ENCODE measurements at regions not wholly inside any gene's neighbourhood (a gene's known extent, or its start where the extent isn't known, plus 50 kb on each side); places are given as distances from the start of the nearest gene placed in this dataset.

DNA sequence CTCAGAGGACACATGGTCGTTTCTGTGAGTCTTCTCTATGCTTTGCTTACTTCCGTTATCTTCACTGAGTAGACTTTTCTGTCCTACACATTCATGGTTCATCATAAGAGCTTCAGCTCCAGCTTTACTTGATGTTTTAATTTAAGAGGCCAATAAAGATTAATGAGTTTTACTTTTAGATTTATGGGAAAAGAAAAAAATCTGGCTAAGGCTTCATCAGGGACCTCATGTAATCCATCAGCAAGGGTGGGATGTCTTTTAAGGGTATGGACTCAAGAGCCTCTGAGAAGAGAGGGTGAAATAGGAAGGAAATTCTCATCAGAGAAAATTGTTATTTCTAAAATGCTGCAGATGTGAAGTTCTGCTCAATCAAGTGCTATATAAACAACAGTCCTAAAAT lies 963.0 kb upstream of the RAG2 start:
- no peak for DNase-seq

DNA sequence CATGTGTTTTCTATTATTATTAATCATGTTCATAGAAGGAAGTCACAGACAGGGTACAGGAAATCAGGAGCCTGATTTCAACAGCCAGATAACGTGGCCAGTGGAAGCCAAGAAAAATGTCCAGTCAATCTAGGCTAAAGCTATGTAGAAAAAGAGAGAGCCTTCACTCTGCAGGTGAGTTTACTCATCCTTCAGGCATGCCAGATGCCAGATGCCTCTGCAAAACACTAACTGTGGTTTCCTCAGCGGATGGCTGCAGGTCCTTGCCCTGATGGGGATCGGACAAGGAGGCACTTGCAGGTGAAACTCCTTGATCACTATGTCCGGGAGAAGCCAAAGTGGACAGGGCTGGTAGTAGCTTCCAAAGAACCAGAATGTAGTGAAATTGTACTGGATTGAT lies 962.3 kb upstream of the RAG2 start:
- DNase-seq, result no peak

GRCh38 chr11:37558619-37559210 lies 960.7 kb upstream of the RAG2 start:
- no peak for DNase-seq

GRCh38 chr11:37557990-37558389 lies 960.0 kb upstream of the RAG2 start:
- DNase-seq, result no peak

GRCh38 chr11:37552284-37552683 lies 954.2 kb upstream of the RAG2 start:
- no peak for DNase-seq

GRCh38 chr11:37544491-37544890 lies 946.5 kb upstream of the RAG2 start:
- no peak for DNase-seq

- no peak for DNase-seq
Observed at GRCh38 chr11:37533830-37534229, 935.8 kb upstream of the RAG2 start.

GRCh38 chr11:37533087-37533486 lies 935.1 kb upstream of the RAG2 start:
- no peak for DNase-seq

GRCh38 chr11:37532271-37532670 lies 934.2 kb upstream of the RAG2 start:
- no peak for DNase-seq

DNA sequence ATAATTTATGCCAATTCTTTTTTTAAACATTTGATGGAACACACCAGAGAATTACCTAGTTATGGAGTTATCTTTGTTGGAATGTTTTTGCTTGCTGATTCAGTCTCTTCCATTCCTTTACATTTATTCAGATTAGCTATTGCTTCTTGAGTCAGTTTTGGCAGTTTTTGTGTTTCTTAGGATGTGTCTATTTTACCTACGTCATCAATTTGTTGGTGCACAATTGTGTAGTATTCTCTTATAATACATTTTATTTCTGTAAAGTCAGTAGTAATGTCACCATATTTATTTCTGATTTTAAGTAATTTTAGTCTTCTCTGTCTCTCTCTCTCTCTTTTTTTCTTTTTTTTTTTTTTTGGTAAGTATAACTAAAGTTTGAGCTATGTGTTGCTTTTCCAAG lies 929.5 kb upstream of the RAG2 start:
- DNase-seq, result no peak

- no peak for DNase-seq
Observed at GRCh38 chr11:37525336-37525735, 927.3 kb upstream of the RAG2 start.

GRCh38 chr11:37519781-37520180 lies 921.7 kb upstream of the RAG2 start:
- DNase-seq, result no peak

DNA sequence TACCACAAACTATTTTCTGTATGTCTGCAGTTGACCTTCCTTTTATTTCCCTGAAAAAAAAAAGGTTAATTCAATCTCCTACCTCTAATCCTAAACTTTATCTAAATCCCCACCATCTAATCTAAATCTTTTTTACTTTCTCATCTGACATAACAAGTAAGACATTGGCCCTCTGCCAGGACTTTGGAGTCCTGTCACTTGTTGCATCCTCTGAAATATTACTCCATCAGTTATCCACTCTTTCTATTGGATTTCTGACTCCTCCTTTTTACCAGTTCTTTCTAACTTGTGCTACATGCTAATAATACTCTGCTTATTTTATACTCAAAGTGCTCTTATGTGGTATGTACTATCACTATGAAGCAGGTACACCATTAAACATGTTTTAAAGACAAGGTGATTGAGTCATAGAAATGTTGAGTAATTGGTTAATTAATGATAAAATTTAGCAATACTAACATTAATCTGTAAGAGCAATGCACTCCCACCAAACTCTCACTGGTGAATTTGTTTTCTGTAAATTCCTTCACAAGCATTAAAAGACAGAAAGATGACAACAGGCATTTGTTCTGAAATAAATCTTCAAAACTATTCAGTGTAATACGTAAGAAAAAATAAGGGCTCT lies 914.2 kb upstream of the RAG2 start:
- DNase-seq, result no peak

- DNase-seq, result no peak
Observed at GRCh38 chr11:37511425-37511933, 913.4 kb upstream of the RAG2 start.

DNA sequence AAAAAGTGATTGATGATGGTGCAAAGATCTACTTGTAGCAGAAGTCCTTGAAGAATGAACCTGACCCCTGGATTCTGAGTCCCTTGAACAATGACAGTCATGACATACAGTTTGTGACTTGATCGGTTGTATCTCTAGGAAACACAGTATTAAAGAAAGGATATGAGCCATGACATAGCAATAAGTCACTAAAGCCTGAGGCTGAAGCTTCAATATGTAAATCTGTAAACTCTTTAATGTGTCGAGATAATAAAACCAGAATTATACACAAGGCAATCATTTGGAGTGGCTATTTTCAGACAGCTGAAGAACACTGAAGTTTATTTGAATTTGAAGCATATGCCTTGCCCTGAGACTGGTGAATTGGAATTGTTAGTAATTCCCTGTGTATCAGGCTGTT lies 911.5 kb upstream of the RAG2 start:
- DNase-seq, result no peak

DNA sequence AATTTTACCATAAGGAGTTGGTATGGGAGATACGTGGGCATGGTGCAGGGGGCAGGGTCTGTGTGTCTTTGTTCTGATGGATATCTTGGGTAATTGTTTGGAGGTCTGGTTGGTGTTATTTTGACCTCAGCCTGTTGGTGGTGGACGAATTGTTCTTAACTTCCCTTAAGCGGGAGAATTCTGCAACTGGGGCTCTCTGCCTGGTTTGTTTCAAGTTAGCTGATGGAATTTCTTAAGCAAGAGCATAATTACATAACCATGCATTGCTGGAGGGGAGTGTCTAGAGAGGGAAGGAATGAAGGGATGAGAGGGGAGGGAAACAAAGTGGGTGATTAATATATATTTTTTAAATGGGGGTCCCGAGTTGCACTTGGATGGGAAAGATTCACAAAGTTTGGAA lies 908.5 kb upstream of the RAG2 start:
- DNase-seq, result no peak

DNA sequence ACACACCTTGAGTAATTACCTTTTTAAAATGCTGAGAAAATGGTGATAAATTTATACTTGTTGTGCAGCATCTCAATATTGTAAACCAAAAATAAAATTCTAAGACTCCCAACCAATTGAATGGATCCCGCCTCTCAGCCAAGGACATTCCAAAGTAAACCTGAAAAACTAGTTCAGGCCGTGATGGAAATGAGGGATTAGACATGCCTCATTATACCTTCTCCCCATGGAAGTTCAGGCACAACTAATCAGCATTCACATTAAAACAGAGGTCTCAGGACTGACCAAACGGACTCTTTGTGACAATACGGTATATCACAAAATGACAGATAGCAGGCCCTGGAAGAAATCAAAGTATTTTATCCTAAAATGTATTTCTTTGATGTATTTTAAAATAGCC lies 907.4 kb upstream of the RAG2 start:
- no peak for DNase-seq

GRCh38 chr11:37504921-37505320 lies 906.9 kb upstream of the RAG2 start:
- no peak for DNase-seq

- no peak for DNase-seq
Observed at GRCh38 chr11:37504060-37504611, 906.1 kb upstream of the RAG2 start.

GRCh38 chr11:37503411-37504059 lies 905.5 kb upstream of the RAG2 start:
- no peak for DNase-seq

- DNase-seq, result no peak
Observed at GRCh38 chr11:37502202-37502601, 904.2 kb upstream of the RAG2 start.

DNA sequence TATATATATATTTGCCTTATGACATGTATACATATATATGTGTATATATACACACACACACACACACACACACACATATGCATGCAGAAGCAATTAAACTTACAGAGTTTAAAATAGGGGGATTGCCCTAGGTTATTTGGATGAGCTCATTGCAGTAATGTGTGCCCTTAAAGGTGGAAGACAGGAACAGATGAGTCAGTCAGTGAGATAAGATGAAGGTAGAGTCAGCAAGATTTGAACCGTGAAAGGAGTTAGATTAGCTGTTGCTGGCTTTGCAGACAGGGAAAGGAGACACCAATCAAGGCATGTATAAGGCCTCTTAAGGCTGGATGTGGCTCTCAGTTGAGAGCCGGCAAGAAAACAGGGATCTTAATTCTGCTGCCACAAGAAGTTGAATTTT lies 902.4 kb upstream of the RAG2 start:
- no peak for DNase-seq

DNA sequence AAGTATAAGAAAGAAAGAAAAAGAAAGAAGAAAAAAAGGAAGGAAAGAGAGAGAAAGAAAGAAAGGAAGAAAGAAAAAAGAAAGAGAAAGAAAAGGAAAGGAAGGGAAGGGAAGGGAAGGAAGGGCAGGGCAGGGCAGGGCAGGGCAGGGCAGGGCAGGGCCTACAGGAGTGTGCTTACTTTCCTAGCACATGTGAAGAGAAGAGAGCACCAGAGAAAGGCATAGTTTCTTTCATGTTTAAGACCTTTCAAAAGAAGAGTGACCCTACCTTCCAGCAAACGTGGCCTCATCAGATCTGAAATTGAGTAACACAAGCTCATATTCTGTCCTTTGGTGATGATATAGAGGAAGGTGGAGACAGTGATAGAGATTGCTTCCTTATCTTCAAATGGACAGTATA lies 899.3 kb upstream of the RAG2 start:
- no peak for DNase-seq

DNA sequence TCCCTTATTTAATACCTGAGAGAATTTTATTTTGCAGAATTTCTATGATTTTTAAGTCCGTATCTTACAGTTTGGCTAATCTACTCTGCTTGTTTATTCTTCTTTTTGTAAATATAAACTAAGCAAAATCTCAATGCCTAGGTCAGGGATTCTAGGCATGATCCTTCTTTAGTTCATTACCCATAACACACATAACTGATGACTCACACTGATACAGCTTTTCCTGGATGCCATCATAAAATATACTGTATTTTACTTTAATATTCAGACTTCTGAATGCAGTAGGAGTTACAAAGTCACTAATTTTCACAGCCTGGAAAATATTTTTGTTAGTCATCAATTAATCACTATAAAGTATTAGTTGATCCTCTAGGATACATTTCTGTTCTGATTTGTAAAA lies 898.2 kb upstream of the RAG2 start:
- DNase-seq, result no peak
